GM18868 (cell line): ENCODE measurements at regions not wholly inside any gene's neighbourhood (a gene's known extent, or its start where the extent isn't known, plus 50 kb on each side); places are given as distances from the start of the nearest gene placed in this dataset.

Experiments used
- ATAC-seq: cut with Tn5 transposase; IDR thresholded peaks from one replicate; pipeline ENCODE4 v1.9.1; 2021; ENCODE audit warnings: mild to moderate bottlenecking, moderate library complexity; ENCODE audit not compliant: unreplicated experiment

DNA sequence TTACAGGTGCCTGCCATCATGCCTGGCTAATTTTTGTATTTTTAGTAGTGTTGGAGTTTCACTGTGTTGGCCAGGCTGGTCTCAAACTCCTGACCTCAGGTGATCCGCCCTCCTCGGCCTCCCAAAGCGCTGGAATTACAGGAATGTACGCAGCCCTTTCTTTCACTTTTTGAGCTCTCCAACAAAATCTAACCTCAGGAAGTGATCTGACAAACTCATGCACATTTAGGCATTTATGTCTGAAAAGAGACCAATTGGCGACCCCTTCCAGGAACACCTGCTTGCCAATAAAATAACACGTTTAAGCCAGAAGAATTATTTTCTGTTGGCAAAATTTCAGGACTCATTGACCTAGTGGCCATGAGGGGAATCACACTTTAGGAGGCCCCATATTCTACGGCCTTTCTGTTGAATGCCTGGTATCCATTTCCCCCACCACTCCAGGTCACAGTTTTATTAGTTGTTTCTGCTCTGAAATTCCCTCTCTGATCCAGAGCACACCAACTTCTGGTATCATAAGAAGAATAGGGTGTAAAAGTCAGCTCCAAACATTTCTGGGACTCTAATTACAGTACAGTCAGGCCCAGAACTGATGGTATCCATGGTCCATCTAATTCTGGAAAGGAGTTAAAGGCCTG, 65.8 kb upstream of the FRMD4A start:
- no peak for ATAC-seq

GRCh38 chr10:14394179-14394578, 63.5 kb upstream of the FRMD4A start:
- no peak for ATAC-seq

GRCh38 chr10:14391342-14391741, 60.6 kb upstream of the FRMD4A start:
- ATAC-seq, result no peak

- peak; percentile 93 for ATAC-seq
Measured at GRCh38 chr10:14389981-14390590, 59.4 kb upstream of the FRMD4A start.

GRCh38 chr10:14385596-14386593, 55.2 kb upstream of the FRMD4A start:
- no peak for ATAC-seq

- ATAC-seq, result no peak
Measured at GRCh38 chr10:14384915-14385314, 54.2 kb upstream of the FRMD4A start.

DNA sequence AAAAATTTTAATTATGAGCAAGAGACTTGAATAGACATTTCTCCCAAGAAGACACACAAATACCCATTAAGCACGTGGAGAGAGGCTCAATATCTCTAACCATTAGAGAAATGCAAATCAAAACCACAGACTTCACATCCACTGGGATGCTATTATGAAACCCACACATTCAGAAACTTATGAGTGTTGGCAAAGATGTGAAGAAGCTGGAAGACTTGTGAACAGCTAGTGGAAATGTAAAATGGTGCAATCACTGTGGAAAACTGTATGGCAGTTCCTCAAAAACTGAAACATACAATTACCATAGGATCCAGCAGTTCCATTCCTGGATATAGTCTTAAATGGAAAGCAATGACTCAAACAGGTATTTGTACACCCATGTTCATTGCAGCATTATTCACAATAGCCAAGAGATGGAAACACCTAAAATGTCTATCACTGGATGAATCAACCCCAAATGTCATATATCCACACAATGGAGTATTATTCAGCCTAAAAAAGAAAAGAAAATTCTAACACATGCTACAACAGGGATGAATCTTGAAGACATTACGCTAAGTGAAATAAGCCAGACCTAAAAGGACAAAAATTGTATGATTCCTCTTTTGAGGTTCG, 53.5 kb upstream of the FRMD4A start:
- ATAC-seq, result no peak

DNA sequence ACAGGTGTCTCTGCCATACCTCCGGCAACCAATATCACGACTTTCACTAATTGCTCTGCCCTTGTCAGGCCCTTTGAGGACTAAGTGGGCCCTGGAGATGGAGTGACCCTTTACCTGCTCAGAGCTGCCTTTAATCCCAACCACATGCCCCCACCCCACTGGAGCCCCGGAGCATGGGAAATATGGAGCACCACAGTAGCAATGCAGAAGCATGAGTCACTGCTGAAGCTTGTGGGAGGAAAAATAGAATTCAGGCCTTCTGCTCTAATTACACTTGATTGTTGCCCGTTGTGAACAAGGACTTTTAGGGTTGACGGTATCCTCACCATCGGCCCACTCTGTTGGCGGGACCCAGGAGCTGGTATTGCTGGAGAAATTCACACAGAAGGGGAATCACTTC, 52.5 kb upstream of the FRMD4A start:
- no peak for ATAC-seq

DNA sequence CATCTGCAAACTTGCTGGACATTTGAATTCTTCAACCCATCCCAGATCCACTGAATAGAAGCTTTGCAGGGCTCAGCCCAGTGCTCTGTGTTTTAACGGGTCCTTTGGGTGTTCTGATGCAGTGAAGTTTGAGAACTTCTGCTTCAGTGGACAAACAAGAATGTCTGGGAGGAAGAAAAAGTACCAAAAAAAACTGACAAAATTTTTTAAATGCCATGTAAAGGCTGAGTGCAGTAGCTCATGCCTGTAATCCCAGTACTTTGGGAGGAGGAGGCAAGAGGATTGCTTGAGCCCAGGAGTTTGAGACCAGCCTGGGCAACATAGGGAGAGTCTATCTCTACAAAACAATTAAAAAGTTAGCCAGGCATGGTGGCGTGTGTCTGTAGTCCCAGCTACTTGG, 51.8 kb upstream of the FRMD4A start:
- no peak for ATAC-seq

DNA sequence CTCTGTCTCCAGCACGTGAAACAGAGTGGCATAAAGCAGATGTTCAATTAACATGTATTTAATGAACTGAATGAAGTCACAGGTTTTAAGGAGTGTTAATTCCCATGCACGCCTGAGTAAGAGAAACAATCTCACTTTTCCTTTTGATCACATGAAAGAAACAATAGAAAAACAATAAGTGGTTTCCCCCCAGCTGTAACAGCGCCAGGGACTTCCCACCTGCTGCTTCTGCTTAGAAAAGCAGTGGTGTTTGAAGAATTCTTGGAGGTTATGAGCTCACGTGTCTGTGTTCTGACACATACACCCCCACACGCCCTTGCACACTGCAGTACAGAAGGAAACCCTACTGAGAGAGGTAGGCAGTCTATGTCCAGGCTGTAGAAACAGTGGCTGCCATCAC, 51.3 kb upstream of the FRMD4A start:
- peak; percentile 90 for ATAC-seq

DNA sequence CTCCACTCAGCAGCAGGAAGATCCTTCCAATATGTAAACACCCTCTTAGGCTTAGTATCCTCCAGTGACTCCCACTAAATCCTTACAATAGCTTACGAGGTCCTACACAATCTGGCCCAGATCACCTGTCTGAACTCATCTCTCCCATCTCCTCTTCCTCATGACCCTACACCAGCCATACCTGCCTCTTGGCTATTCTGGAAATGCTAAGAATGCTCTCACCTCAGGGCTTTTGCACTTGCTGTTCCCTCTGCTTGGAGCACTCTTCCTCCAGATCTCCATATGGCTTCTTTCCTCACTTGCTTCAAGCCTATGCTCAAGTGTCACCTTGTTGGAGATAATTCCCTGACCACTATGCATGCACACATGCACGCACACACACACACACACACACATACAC, 50.8 kb upstream of the FRMD4A start:
- ATAC-seq, result no peak

GRCh38 chr10:14380746-14381145, 50.0 kb upstream of the FRMD4A start:
- ATAC-seq, result no peak
